K562 (cell line): ENCODE measurements at regions not wholly inside any gene's neighbourhood (a gene's known extent, or its start where the extent isn't known, plus 50 kb on each side); places are given as distances from the start of the nearest gene placed in this dataset.

Source experiments
- ATAC-seq: fragments of 200-7000 bp; cut with Tn5 transposase; 3 replicates; pipeline ENCODE4 v1.9.1; 2020; ENCODE audit warnings: moderate library complexity
- BruUV-seq: library from RNA; stranded (reverse); fragments of 400-500 nt; replicated peaks from 2 replicates; lab custom pipeline; 2021; lab: Mats Ljungman, UMichigan
- CTCF ChIA-PET: fragments of 300-600 bp; formaldehyde crosslinking; extraction: SDS; loops from one replicate; lab custom pipeline; 2021; ENCODE audit warnings: low intra/inter-chr PET ratio; lab: Yijun Ruan, JAX
- POLR2A ChIA-PET: fragments of 300-600, 350-650 bp; sonication (Branson Sonifier 250); formaldehyde crosslinking; extraction: SDS; loops from one replicate; lab custom pipeline; 2021; ENCODE audit warnings: antibody characterized with exemption, inconsistent platforms; lab: Yijun Ruan, JAX
- DNase-seq, 4 experiments: peaks; one replicate each; pipeline versions ENCODE4 v3.0.0 to v3.0.0-alpha.2; 2011 to 2018; ENCODE audit warnings: low spot score in 3 of 4, mixed read lengths in 3 of 4; ENCODE audit errors: extremely low read depth in 1 of 4
- FAIRE-seq: peaks from 2 replicates; lab custom pipeline; 2011; peaks lifted over from hg19 to GRCh38; lab: Jason Lieb, UNC
- H2AFZ ChIP-seq: 2 replicates; pipeline ENCODE4 v1.6.0; 2011; ENCODE audit warnings: low read depth, low read length, control low read depth, inconsistent platforms
- H3K27ac ChIP-seq: fragments of 200-600 bp; 3 replicates; pipeline ENCODE4 v1.8.0; 2011; ENCODE audit warnings: low read depth, mild to moderate bottlenecking, control low read depth, inconsistent platforms, low read length, moderate library complexity, mixed read lengths; ENCODE audit errors: extremely low read depth
- H3K27me3 ChIP-seq, 2 experiments: fragments of 300-600 bp in 1 of 2; 2 replicates in 1 of 2; 3 replicates in 1 of 2; pipeline versions ENCODE4 v1.6.0 to v1.8.0; 2011; ENCODE audit warnings: inconsistent platforms in 2 of 2, low read length in 2 of 2, mild to moderate bottlenecking in 1 of 2, mixed read lengths in 1 of 2, moderate library complexity in 1 of 2; ENCODE audit not compliant: control insufficient read depth in 2 of 2, insufficient read depth in 2 of 2
- H3K36me3 ChIP-seq: fragments of 300-600 bp; 3 replicates; pipeline ENCODE4 v1.8.0; 2011; ENCODE audit warnings: mild to moderate bottlenecking, low read length, inconsistent platforms; ENCODE audit not compliant: control insufficient read depth, insufficient read depth
- H3K4me1 ChIP-seq, 2 experiments: fragments of 200-600 bp in 1 of 2; replicated peaks in 1 of 2; 2 replicates in 1 of 2; 3 replicates in 1 of 2; pipeline versions ENCODE4 v1.5.1 to v1.8.0; 2011; ENCODE audit warnings: inconsistent platforms in 2 of 2, low read length in 2 of 2, mild to moderate bottlenecking in 1 of 2, mixed read lengths in 1 of 2, moderate library complexity in 1 of 2; ENCODE audit not compliant: control insufficient read depth in 2 of 2, insufficient read depth in 2 of 2
- H3K4me2 ChIP-seq: 2 replicates; pipeline ENCODE4 v1.6.1; 2011; ENCODE audit warnings: low read length, control low read depth, inconsistent platforms, mixed read lengths; ENCODE audit not compliant: insufficient read depth
- H3K4me3 ChIP-seq: fragments of 200-600 bp; sonication (generic), shearing (Covaris generic); 2 replicates; pipeline ENCODE4 v1.5.1; 2016; ENCODE audit warnings: control low read depth, inconsistent platforms
- H3K79me2 ChIP-seq: fragments of 200-600 bp; 3 replicates; pipeline ENCODE4 v1.8.0; 2011; ENCODE audit warnings: low read length, inconsistent platforms; ENCODE audit not compliant: control insufficient read depth, insufficient read depth
- H3K9ac ChIP-seq, 2 experiments: 2 replicates each; pipeline versions ENCODE4 v1.6.0 to v1.6.1; 2011; ENCODE audit warnings: low read depth in 2 of 2, low read length in 2 of 2, control low read depth in 1 of 2, inconsistent platforms in 1 of 2, mild to moderate bottlenecking in 1 of 2, mixed read lengths in 1 of 2; ENCODE audit not compliant: insufficient read depth in 1 of 2
- H3K9me1 ChIP-seq: one replicate; pipeline ENCODE4 v1.6.0; 2011; ENCODE audit warnings: inconsistent platforms, mild to moderate bottlenecking, low read length, moderate library complexity; ENCODE audit not compliant: control insufficient read depth, insufficient read depth
- H3K9me3 ChIP-seq: replicated peaks from 2 replicates; pipeline ENCODE4 v1.5.1; 2011; ENCODE audit warnings: low read depth, low read length, inconsistent platforms; ENCODE audit not compliant: control insufficient read depth, insufficient read depth
- H4K20me1 ChIP-seq: replicated peaks from 2 replicates; pipeline ENCODE4 v1.6.1; 2011; ENCODE audit warnings: low read length, inconsistent platforms, mixed read lengths; ENCODE audit not compliant: control insufficient read depth, insufficient read depth
- CCNT2 ChIP-seq: IDR thresholded peaks from 2 replicates; pipeline ENCODE4 v1.6.1; 2011; ENCODE audit warnings: borderline replicate concordance, low read depth, mild to moderate bottlenecking, moderate library complexity, mixed read lengths, low read length; ENCODE audit not compliant: insufficient read length; ENCODE audit errors: extremely low read depth
- GABPB2 ChIP-seq: fragments of 250-450 bp; sonication (Bioruptor Pico); conservative IDR thresholded peaks from 2 replicates; pipeline ENCODE4 v1.5.1; 2021; ENCODE audit warnings: mild to moderate bottlenecking
- GATA2 ChIP-seq: sonication (generic); formaldehyde crosslinking; IDR thresholded peaks from 2 replicates; pipeline ENCODE4 v1.4.0; 2020; ENCODE audit warnings: mild to moderate bottlenecking, missing genetic modification reagents
- GTF3C2 ChIP-seq: IDR thresholded peaks from 3 replicates; pipeline ENCODE4 v1.6.1; 2011; ENCODE audit warnings: borderline replicate concordance, mild to moderate bottlenecking, moderate library complexity; ENCODE audit not compliant: insufficient read length; ENCODE audit errors: extremely low read depth
- KAT8 ChIP-seq: fragments of 450-650 bp; IDR thresholded peaks from 2 replicates; pipeline ENCODE4 v1.6.1; 2016; ENCODE audit warnings: low read depth, mild to moderate bottlenecking
- MITF ChIP-seq: IDR thresholded peaks from 2 replicates; pipeline ENCODE4 v1.6.1; 2014; ENCODE audit warnings: antibody characterized with exemption
- MYBL2 ChIP-seq, 2 experiments: fragments of 450-650 bp in 1 of 2; sonication (generic) in 1 of 2; formaldehyde crosslinking in 1 of 2; IDR thresholded peaks; 2 replicates each; pipeline versions ENCODE4 v1.6.1 to v1.8.1; 2017 to 2022; ENCODE audit warnings: borderline replicate concordance in 1 of 2, inconsistent platforms in 1 of 2, low read depth in 1 of 2, mild to moderate bottlenecking in 1 of 2, missing genetic modification reagents in 1 of 2, moderate library complexity in 1 of 2
- NONO ChIP-seq, 2 experiments: fragments of 200-400 bp in 1 of 2; fragments of 450-650 bp in 1 of 2; formaldehyde crosslinking in 1 of 2; IDR thresholded peaks; 2 replicates each; pipeline ENCODE4 v1.6.1; 2017; ENCODE audit warnings: low read depth in 2 of 2, mild to moderate bottlenecking in 2 of 2, moderate library complexity in 2 of 2, low read length in 1 of 2
- ZNF586 ChIP-seq: fragments of 450-650 bp; formaldehyde crosslinking; conservative IDR thresholded peaks from 2 replicates; pipeline ENCODE4 v1.4.0; 2020; ENCODE audit warnings: mild to moderate bottlenecking, moderate library complexity
- WGBS: fragments of 100-300 bp; shearing (Covaris generic); methylation state at CpG from one replicate; pipeline ENCODE4 v1.1.6; 2016; ENCODE audit warnings: low coverage, mixed read lengths; ENCODE audit not compliant: insufficient coverage; ENCODE audit errors: missing lambda C conversion rate; 5-methylcytosine and 5-hydroxymethylcytosine counted together
- in situ Hi-C: fragments of 300-500 bp; cut with MboI; formaldehyde crosslinking; loops from 4 replicates; pipeline ENCODE4 v1.15.0; 2018; ENCODE audit warnings: inconsistent platforms, mixed read lengths
- intact Hi-C: fragments of 100-400 bp; cut with micrococcal nuclease; formaldehyde crosslinking; loops from 2 replicates; pipeline ENCODE4 v1.14.2; 2022

- no peak overlapping the region for H3K4me2 ChIP-seq
- in situ Hi-C loops, result no loop called here
- H3K9me3 ChIP-seq, result no peaks in the 10 kb centered on the region
- H3K27me3 ChIP-seq, result no peaks in the 10 kb centered on the region
- POLR2A ChIA-PET, result no interaction called here
- no TSS peak for BruUV-seq
- no peak overlapping the region for H3K9ac ChIP-seq
- no peak overlapping the region for H3K27ac ChIP-seq
- CTCF ChIA-PET, result no interaction called here
- H3K36me3 ChIP-seq, result no peaks in the 10 kb centered on the region
- DNase-seq, result no peak
- WGBS, result 0% methylated on average over 2 of the region's 2 CpGs
- no peak for TF ChIP-seq NONO (IDR thresholded peaks at IDR 0.05; ENCODE audit: low read depth in 2 of 2, low read length in 1 of 2)
- no peak for TF ChIP-seq GATA2 (CRISPR knock-in tag)
- TF ChIP-seq KAT8, result no peak
- TF ChIP-seq CCNT2, result no peak
- no peak for TF ChIP-seq ZNF586 (CRISPR knock-in tag)
- no peak for TF ChIP-seq GTF3C2
- no peak for TF ChIP-seq GABPB2 (CRISPR knock-in tag)
- TF ChIP-seq MITF, result no peak
- TF ChIP-seq MYBL2 (IDR thresholded peaks at IDR 0.05; ENCODE audit: low read depth), result no peak
- TF ChIP-seq MYBL2 (CRISPR knock-in tag; IDR thresholded peaks at IDR 0.05; ENCODE audit: borderline replicate concordance), result no peak
- no peaks in the 10 kb centered on the region for H3K9me1 ChIP-seq
- ATAC-seq, result no peak
- H4K20me1 ChIP-seq, result no peaks in the 10 kb centered on the region
- H3K79me2 ChIP-seq, result no peaks in the 10 kb centered on the region
- H3K4me1 ChIP-seq, result no peaks in the 10 kb centered on the region
- no peak overlapping the region for H2AFZ ChIP-seq
- H3K4me3 ChIP-seq, result no peak overlapping the region
- no peak for FAIRE-seq
- intact Hi-C loops, result no loop called here
Observed at GRCh38 chr1:80155371-80155770, 1148.8 kb upstream of the ADGRL4 start.
